IMR-90 (cell line): ENCODE measurements at regions not wholly inside any gene's neighbourhood (a gene's known extent, or its start where the extent isn't known, plus 50 kb on each side); places are given as distances from the start of the nearest gene placed in this dataset.

Experiments used
- BHLHE40 ChIP-seq: fragments of 150-350 bp; IDR thresholded peaks from 2 replicates; pipeline ENCODE4 v1.6.1; 2016; ENCODE audit warnings: mild to moderate bottlenecking, low read depth, low read length
- CHD1 ChIP-seq: IDR thresholded peaks from 2 replicates; pipeline ENCODE4 v1.6.1; 2012; ENCODE audit warnings: low read depth, low read length, improper control_type of control experiment
- CTCF ChIP-seq: conservative IDR thresholded peaks from 2 replicates; pipeline ENCODE4 v1.5.1; 2012; ENCODE audit warnings: mild to moderate bottlenecking, low read depth, low read length, improper control_type of control experiment
- FOS ChIP-seq: fragments of 150-350 bp; IDR thresholded peaks from 2 replicates; pipeline ENCODE4 v1.6.1; 2016; ENCODE audit warnings: low read depth, low read length
- MAFK ChIP-seq: IDR thresholded peaks from 2 replicates; pipeline ENCODE4 v1.6.1; 2012; ENCODE audit warnings: low read depth, low read length, improper control_type of control experiment
- MAZ ChIP-seq: IDR thresholded peaks from 2 replicates; pipeline ENCODE4 v1.6.1; 2012; ENCODE audit warnings: low read depth, mild to moderate bottlenecking, low read length, improper control_type of control experiment, moderate library complexity, borderline replicate concordance
- MXI1 ChIP-seq: IDR thresholded peaks from 2 replicates; pipeline ENCODE4 v1.6.1; 2012; ENCODE audit warnings: low read depth, mild to moderate bottlenecking, low read length, moderate library complexity, borderline replicate concordance
- POLR2A ChIP-seq: IDR thresholded peaks from 2 replicates; pipeline ENCODE4 v1.6.1; 2012; ENCODE audit warnings: mild to moderate bottlenecking, low read depth, low read length
- RAD21 ChIP-seq: IDR thresholded peaks from 2 replicates; pipeline ENCODE4 v1.6.1; 2012; ENCODE audit warnings: low read length, improper control_type of control experiment
- RFX5 ChIP-seq: IDR thresholded peaks from 2 replicates; pipeline ENCODE4 v1.8.0; 2012; ENCODE audit warnings: low read depth, mild to moderate bottlenecking, low read length, moderate library complexity
- SMC3 ChIP-seq: fragments of 150-350 bp; IDR thresholded peaks from 2 replicates; pipeline ENCODE4 v1.6.1; 2016; ENCODE audit warnings: low read depth, mild to moderate bottlenecking, antibody characterized with exemption, low read length, moderate library complexity
- TF ChIP-seq, protein P1 (sequence below): fragments of 150-350 bp; IDR thresholded peaks from 2 replicates; pipeline ENCODE4 v1.6.1; 2017; ENCODE audit warnings: mild to moderate bottlenecking, antibody characterized with exemption, low read length, low read depth

DNA sequence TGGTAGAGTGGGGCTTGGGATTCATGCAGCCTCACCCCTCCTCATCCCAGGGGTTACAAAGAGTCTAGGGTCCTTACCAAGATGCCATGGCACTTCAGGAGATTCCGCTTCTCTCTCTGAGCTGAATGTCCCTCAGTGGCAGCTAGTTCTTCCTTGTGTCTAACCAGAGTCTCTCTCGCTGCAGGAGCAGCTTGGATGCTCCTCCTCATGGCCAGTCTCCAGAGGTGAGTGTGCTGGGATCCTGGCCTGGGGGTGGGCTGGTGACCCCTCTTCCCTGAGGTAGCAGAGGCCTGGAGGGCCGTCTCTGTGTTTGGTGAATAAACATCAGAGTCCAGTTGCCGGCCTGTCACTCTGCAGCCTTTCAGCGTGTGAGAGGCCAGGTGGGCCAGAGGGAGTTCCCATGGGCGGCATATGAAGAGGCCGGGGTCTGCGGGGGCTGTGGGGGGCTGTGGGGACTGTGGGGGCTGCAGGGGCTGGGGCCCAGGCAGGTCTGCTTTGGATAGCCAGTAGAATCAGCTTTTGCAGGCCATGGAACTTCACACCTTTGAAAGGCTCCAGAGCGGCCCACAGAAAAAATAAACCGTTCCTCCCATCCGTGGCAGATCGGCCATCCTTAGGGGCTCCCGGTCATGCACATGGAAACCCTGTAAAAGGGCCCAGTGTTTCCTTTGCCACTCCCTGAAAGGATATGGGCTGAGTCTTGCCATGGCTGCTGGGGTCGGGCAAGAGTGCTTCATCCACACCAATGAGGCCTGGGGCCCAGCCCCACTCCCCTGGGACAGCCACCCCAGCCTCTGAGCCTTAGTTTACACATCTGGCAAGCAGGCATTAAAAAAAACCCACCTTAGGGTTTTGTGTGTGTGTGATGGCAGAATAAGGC lies 256.4 kb downstream of the FOXD2 start:
- TF ChIP-seq MAFK (no peak), CTCF (no peak), CHD1 (no peak), POLR2A (no peak), RFX5 (no peak), MAZ (no peak), SMC3 (no peak), FOS (no peak), BHLHE40 (no peak), RAD21 (no peak), MXI1 (no peak)
- TF ChIP-seq, protein P1, sequence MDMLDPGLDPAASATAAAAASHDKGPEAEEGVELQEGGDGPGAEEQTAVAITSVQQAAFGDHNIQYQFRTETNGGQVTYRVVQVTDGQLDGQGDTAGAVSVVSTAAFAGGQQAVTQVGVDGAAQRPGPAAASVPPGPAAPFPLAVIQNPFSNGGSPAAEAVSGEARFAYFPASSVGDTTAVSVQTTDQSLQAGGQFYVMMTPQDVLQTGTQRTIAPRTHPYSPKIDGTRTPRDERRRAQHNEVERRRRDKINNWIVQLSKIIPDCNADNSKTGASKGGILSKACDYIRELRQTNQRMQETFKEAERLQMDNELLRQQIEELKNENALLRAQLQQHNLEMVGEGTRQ, result no peak
